NB4 (cell line): ENCODE measurements at regions not wholly inside any gene's neighbourhood (a gene's known extent, or its start where the extent isn't known, plus 50 kb on each side); places are given as distances from the start of the nearest gene placed in this dataset.

Source experiments
- CTCF ChIP-seq: IDR thresholded peaks from one replicate; pipeline ENCODE4 v1.5.1; 2012; ENCODE audit warnings: low read depth, low read length
- POLR2A ChIP-seq: IDR thresholded peaks from 2 replicates; pipeline ENCODE4 v1.6.1; 2011; ENCODE audit warnings: mild to moderate bottlenecking; ENCODE audit not compliant: insufficient read length; ENCODE audit errors: extremely low read depth
- TF ChIP-seq, protein P1 (sequence below): IDR thresholded peaks from 2 replicates; pipeline ENCODE4 v1.6.1; 2011; ENCODE audit warnings: low read depth, low read length

DNA sequence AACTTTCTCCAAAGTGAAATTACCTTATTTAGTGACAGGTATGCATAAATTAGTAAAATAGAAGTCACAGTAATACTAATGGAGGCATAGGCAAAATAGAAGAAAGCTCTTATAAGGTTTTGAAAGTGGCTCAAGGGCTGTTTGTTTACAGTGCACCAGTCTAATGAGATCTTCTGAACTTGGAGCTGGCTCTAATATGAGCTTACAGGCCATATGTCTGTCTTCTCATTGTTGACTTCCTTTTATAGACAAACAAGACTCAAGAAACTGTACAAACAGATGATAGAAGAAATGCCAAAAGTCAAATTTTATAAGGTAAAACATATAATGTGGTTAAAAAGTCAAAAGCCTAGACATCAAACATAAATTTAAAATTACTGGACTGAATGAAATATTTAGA is 207.5 kb upstream of the NEGR1 start:
- TF ChIP-seq, protein P1, sequence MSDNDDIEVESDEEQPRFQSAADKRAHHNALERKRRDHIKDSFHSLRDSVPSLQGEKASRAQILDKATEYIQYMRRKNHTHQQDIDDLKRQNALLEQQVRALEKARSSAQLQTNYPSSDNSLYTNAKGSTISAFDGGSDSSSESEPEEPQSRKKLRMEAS, result no peak
- TF ChIP-seq CTCF (no peak), POLR2A (no peak)
